ENCODE measurements at regions not wholly inside any gene's neighbourhood (a gene's known extent, or its start where the extent isn't known, plus 50 kb on each side); places are given as distances from the start of the nearest gene placed in this dataset.

GRCh38 chr6:25043892-25044291 is 108.1 kb upstream of the RIPOR2 start:
- WGBS, result 98% methylated on average over 2 of the region's 2 CpGs
- TF ChIP-seq POLR2AphosphoS5 (IDR thresholded peaks at IDR 0.05), result no peak
- TF ChIP-seq POLR2A (IDR thresholded peaks at IDR 0.05), result no peak
- no peak for TF ChIP-seq CTCF (IDR thresholded peaks at IDR 0.05)
- no peaks in the 10 kb centered on the region for H3K36me3 ChIP-seq
- H3K27ac ChIP-seq, result no peak overlapping the region
- H3K4me1 ChIP-seq (replicated peaks), result no peaks in the 10 kb centered on the region
- DNase-seq (ENCODE audit: low spot score), result no peak
- no peaks in the 10 kb centered on the region for H3K27me3 ChIP-seq (replicated peaks; ENCODE audit: insufficient read depth)
- intact Hi-C loops (cut with DNase I), result no loop called here
- no peak overlapping the region for H3K4me3 ChIP-seq
- H3K9me3 ChIP-seq, result no peaks in the 10 kb centered on the region

- TF ChIP-seq POLR2AphosphoS5 (IDR thresholded peaks at IDR 0.05) (no peak), POLR2A (IDR thresholded peaks at IDR 0.05) (no peak), CTCF (IDR thresholded peaks at IDR 0.05) (no peak)
- no peak for DNase-seq (ENCODE audit: low spot score)
- 88% methylated on average over 2 of the region's 2 CpGs for WGBS
- Histone ChIP-seq H3K27me3 (replicated peaks; ENCODE audit: insufficient read depth) (no peaks in the 10 kb centered on the region), H3K27ac (no peak overlapping the region), H3K4me1 (replicated peaks) (peaks cover 5% of the 10 kb centered on the region), H3K4me3 (no peak overlapping the region), H3K36me3 (no peaks in the 10 kb centered on the region), H3K9me3 (no peaks in the 10 kb centered on the region)
- intact Hi-C loops (cut with DNase I), result no loop called here
Measured at GRCh38 chr6:25046942-25047341, 111.2 kb upstream of the RIPOR2 start.

GRCh38 chr6:25050356-25050755 is 114.6 kb upstream of the RIPOR2 start:
- intact Hi-C loops (cut with DNase I), result no loop called here
- no peak overlapping the region for H3K4me3 ChIP-seq
- WGBS, result 20% methylated on average over 6 of the region's 6 CpGs
- H3K27me3 ChIP-seq (replicated peaks; ENCODE audit: insufficient read depth), result no peaks in the 10 kb centered on the region
- no peak for DNase-seq (ENCODE audit: low spot score)
- no peak overlapping the region for H3K27ac ChIP-seq
- no peaks in the 10 kb centered on the region for H3K9me3 ChIP-seq
- TF ChIP-seq CTCF (IDR thresholded peaks at IDR 0.05), result no peak
- TF ChIP-seq POLR2AphosphoS5 (IDR thresholded peaks at IDR 0.05), result no peak
- TF ChIP-seq POLR2A (IDR thresholded peaks at IDR 0.05), result no peak
- no peaks in the 10 kb centered on the region for H3K36me3 ChIP-seq
- peaks cover 5% of the 10 kb centered on the region for H3K4me1 ChIP-seq (replicated peaks)

- intact Hi-C loops (cut with DNase I), result no loop called here
- H3K27me3 ChIP-seq (replicated peaks; ENCODE audit: insufficient read depth), result no peaks in the 10 kb centered on the region
- WGBS, result 10% methylated on average over 2 of the region's 2 CpGs
- H3K4me1 ChIP-seq (replicated peaks), result peaks cover 5% of the 10 kb centered on the region
- no peak overlapping the region for H3K27ac ChIP-seq
- DNase-seq (ENCODE audit: low spot score), result no peak
- no peaks in the 10 kb centered on the region for H3K9me3 ChIP-seq
- TF ChIP-seq CTCF (IDR thresholded peaks at IDR 0.05) (no peak), POLR2AphosphoS5 (IDR thresholded peaks at IDR 0.05) (peak; percentile 62)
- H3K4me3 ChIP-seq, result no peak overlapping the region
- H3K36me3 ChIP-seq, result no peaks in the 10 kb centered on the region
Measured at GRCh38 chr6:25051083-25051482, 115.3 kb upstream of the RIPOR2 start.

GRCh38 chr6:25052181-25052580 is 116.4 kb upstream of the RIPOR2 start:
- no peak for TF ChIP-seq POLR2AphosphoS5 (IDR thresholded peaks at IDR 0.05)
- intact Hi-C loops (cut with DNase I), result no loop called here
- Histone ChIP-seq H3K27me3 (replicated peaks; ENCODE audit: insufficient read depth) (no peaks in the 10 kb centered on the region), H3K9me3 (no peaks in the 10 kb centered on the region), H3K4me3 (no peak overlapping the region), H3K27ac (no peak overlapping the region), H3K4me1 (replicated peaks) (peaks cover 5% of the 10 kb centered on the region), H3K36me3 (no peaks in the 10 kb centered on the region)
- WGBS, result 92% methylated on average over 1 of the region's 1 CpG
- no peak for DNase-seq (ENCODE audit: low spot score)
